H54 (cell line): ENCODE measurements at regions not wholly inside any gene's neighbourhood (a gene's known extent, or its start where the extent isn't known, plus 50 kb on each side); places are given as distances from the start of the nearest gene placed in this dataset.

Source experiments
- DNase-seq: peaks from one replicate; pipeline ENCODE4 v3.0.0; 2011; ENCODE audit warnings: low spot score, mixed read lengths; ENCODE audit not compliant: insufficient read length
- FAIRE-seq: peaks from 3 replicates; lab custom pipeline; 2011; peaks lifted over from hg19 to GRCh38; lab: Jason Lieb, UNC
- POLR2A ChIP-seq: IDR thresholded peaks from 2 replicates; pipeline ENCODE4 v1.6.1; 2011; ENCODE audit warnings: low read depth, mild to moderate bottlenecking, low read length

- TF ChIP-seq POLR2A = no peak
- FAIRE-seq (no peak), DNase-seq (no peak)
Measured at GRCh38 chr1:101107496-101108110, 82.0 kb upstream of the DPH5 start.

- FAIRE-seq (no peak), DNase-seq (no peak)
- no peak for TF ChIP-seq POLR2A
Measured at GRCh38 chr1:101105877-101106276, 80.3 kb upstream of the DPH5 start.

- FAIRE-seq = peak; percentile 27
- no peak for TF ChIP-seq POLR2A
- DNase-seq = no peak
Measured at GRCh38 chr1:101102426-101103156, 77.0 kb upstream of the DPH5 start.

- FAIRE-seq = no peak
- TF ChIP-seq POLR2A = no peak
- DNase-seq = no peak
Measured at GRCh38 chr1:101101360-101101759, 75.8 kb upstream of the DPH5 start.

- FAIRE-seq (no peak), DNase-seq (no peak)
- TF ChIP-seq POLR2A = no peak
Measured at GRCh38 chr1:101100674-101101073, 75.1 kb upstream of the DPH5 start.

- no peak for DNase-seq
- no peak for FAIRE-seq
- TF ChIP-seq POLR2A = no peak
Measured at GRCh38 chr1:101098907-101099306, 73.3 kb upstream of the DPH5 start.

GRCh38 chr1:101098327-101098726 is 72.7 kb upstream of the DPH5 start:
- no peak for TF ChIP-seq POLR2A
- FAIRE-seq (no peak), DNase-seq (no peak)

GRCh38 chr1:101089613-101090338 is 64.2 kb upstream of the DPH5 start:
- no peak for TF ChIP-seq POLR2A
- DNase-seq = no peak
- FAIRE-seq = no peak

GRCh38 chr1:101088431-101088830 is 62.8 kb upstream of the DPH5 start:
- FAIRE-seq = no peak
- no peak for TF ChIP-seq POLR2A

GRCh38 chr1:101086783-101087182 is 61.2 kb upstream of the DPH5 start:
- FAIRE-seq (no peak), DNase-seq (no peak)
- TF ChIP-seq POLR2A = no peak

More at GRCh38 chr1:101088431-101088830, 62.8 kb upstream of the DPH5 start:
- DNase-seq = no peak

- no peak for FAIRE-seq
- DNase-seq = no peak
- TF ChIP-seq POLR2A = no peak
Measured at GRCh38 chr1:101081496-101082488, 56.2 kb upstream of the DPH5 start.

GRCh38 chr1:101080859-101081258 is 55.3 kb upstream of the DPH5 start:
- no peak for TF ChIP-seq POLR2A
- FAIRE-seq (no peak), DNase-seq (no peak)

GRCh38 chr1:101079341-101079740 is 53.8 kb upstream of the DPH5 start:
- DNase-seq = no peak
- TF ChIP-seq POLR2A = no peak
- FAIRE-seq = no peak
